H1 (cell line): ENCODE measurements at regions not wholly inside any gene's neighbourhood (a gene's known extent, or its start where the extent isn't known, plus 50 kb on each side); places are given as distances from the start of the nearest gene placed in this dataset.

Experiments
- CTCF ChIA-PET: fragments of 300-600 bp; sonication (Branson Sonifier 250); formaldehyde crosslinking; loops from one replicate; lab custom pipeline; 2021; ENCODE audit not compliant: partially characterized antibody; lab: Charles Lee
- POLR2A ChIA-PET: fragments of 300-600 bp; sonication (Branson Sonifier 250); formaldehyde crosslinking; loops from one replicate; lab custom pipeline; 2021; ENCODE audit warnings: inconsistent platforms; ENCODE audit not compliant: partially characterized antibody; lab: Charles Lee
- DNase-seq, 2 experiments: peaks; one replicate each; pipeline versions ENCODE4 v3.0.0 to v3.0.0-alpha.2; 2010 to 2022; ENCODE audit warnings: low spot score in 2 of 2, low read depth in 1 of 2, mixed read lengths in 1 of 2
- FAIRE-seq: peaks from 2 replicates; lab custom pipeline; 2011; peaks lifted over from hg19 to GRCh38; lab: Jason Lieb, UNC
- H2AFZ ChIP-seq: 2 replicates; pipeline ENCODE4 v1.8.1; 2012; ENCODE audit warnings: low read length, inconsistent platforms
- H2AK5ac ChIP-seq: 2 replicates; pipeline ENCODE4 v1.6.1; 2013; ENCODE audit warnings: low read depth, low read length
- H2BK120ac ChIP-seq: replicated peaks from 2 replicates; pipeline ENCODE3; 2013; ENCODE audit warnings: low read depth, low read length, inconsistent platforms
- H2BK12ac ChIP-seq: 2 replicates; pipeline ENCODE4 v1.6.1; 2013; ENCODE audit warnings: low read depth, low read length
- H2BK15ac ChIP-seq: 2 replicates; pipeline ENCODE4 v1.6.1; 2013; ENCODE audit warnings: low read length
- H2BK20ac ChIP-seq: 2 replicates; pipeline ENCODE4 v1.6.1; 2013; ENCODE audit warnings: low read length
- H2BK5ac ChIP-seq: 2 replicates; pipeline ENCODE4 v1.6.1; 2013; ENCODE audit warnings: low read depth, low read length
- H3K14ac ChIP-seq: 2 replicates; pipeline ENCODE4 v1.6.1; 2013; ENCODE audit warnings: inconsistent platforms; ENCODE audit not compliant: insufficient read length
- H3K18ac ChIP-seq: 2 replicates; pipeline ENCODE4 v1.6.1; 2013; ENCODE audit warnings: low read length; ENCODE audit errors: extremely low read depth
- H3K23ac ChIP-seq: 2 replicates; pipeline ENCODE4 v1.6.1; 2013; ENCODE audit warnings: inconsistent platforms; ENCODE audit not compliant: insufficient read length
- H3K23me2 ChIP-seq: 2 replicates; pipeline ENCODE4 v1.6.1; 2013; ENCODE audit warnings: low read depth, low read length
- H3K27ac ChIP-seq: 2 replicates; pipeline ENCODE4 v1.6.1; 2011; ENCODE audit warnings: low read depth, low read length, inconsistent platforms
- H3K27me3 ChIP-seq, 4 experiments: replicated peaks in 1 of 4; 1 replicate in 1 of 4; 2 replicates in 3 of 4; pipeline versions ENCODE4 v1.6.1 to v1.8.1; 2011 to 2013; ENCODE audit warnings: low read length in 3 of 4, mild to moderate bottlenecking in 3 of 4, inconsistent platforms in 2 of 4, mixed read lengths in 2 of 4, moderate library complexity in 1 of 4; ENCODE audit not compliant: control insufficient read depth in 3 of 4, insufficient read depth in 3 of 4; ENCODE audit errors: extremely low read depth in 1 of 4
- H3K36me3 ChIP-seq, 4 experiments: 2 replicates each; pipeline versions ENCODE4 v1.6.1 to v1.8.1; 2011 to 2013; ENCODE audit warnings: mild to moderate bottlenecking in 4 of 4, low read length in 3 of 4, moderate library complexity in 2 of 4, control low read depth in 1 of 4, inconsistent platforms in 1 of 4; ENCODE audit not compliant: insufficient read depth in 4 of 4, control insufficient read depth in 2 of 4
- H3K4ac ChIP-seq: replicated peaks from 2 replicates; pipeline ENCODE3; 2013; ENCODE audit warnings: low read length, low read depth, mixed read lengths, inconsistent platforms; ENCODE audit not compliant: insufficient read length
- H3K4me1 ChIP-seq, 4 experiments: replicated peaks in 1 of 4; 1 replicate in 1 of 4; 2 replicates in 3 of 4; pipeline versions ENCODE4 v1.6.1 to v1.8.1; 2011 to 2013; ENCODE audit warnings: low read length in 3 of 4, inconsistent platforms in 2 of 4, mixed read lengths in 1 of 4; ENCODE audit not compliant: insufficient read depth in 4 of 4, control insufficient read depth in 3 of 4
- H3K4me2 ChIP-seq, 2 experiments: 2 replicates each; pipeline versions ENCODE4 v1.6.1 to v1.8.1; 2011 to 2013; ENCODE audit warnings: low read depth in 2 of 2, low read length in 2 of 2, control low read depth in 1 of 2, inconsistent platforms in 1 of 2, mild to moderate bottlenecking in 1 of 2; ENCODE audit not compliant: insufficient read depth in 1 of 2
- H3K4me3 ChIP-seq, 4 experiments: fragments of 200-600, 300-600 bp in 1 of 4; sonication (generic), shearing (Covaris generic), sonication (Bioruptor Twin) in 1 of 4; 2 replicates each; pipeline versions ENCODE4 v1.5.1 to v1.8.1; 2011 to 2016; ENCODE audit warnings: low read length in 4 of 4, low read depth in 3 of 4, control low read depth in 2 of 4, inconsistent platforms in 2 of 4, mild to moderate bottlenecking in 2 of 4, mixed read lengths in 1 of 4, moderate library complexity in 1 of 4; ENCODE audit not compliant: insufficient read depth in 2 of 4; ENCODE audit errors: extremely low read depth in 1 of 4
- H3K56ac ChIP-seq: replicated peaks from 2 replicates; pipeline ENCODE3; 2013; ENCODE audit warnings: low read depth, mild to moderate bottlenecking, mixed read lengths, low read length, inconsistent platforms; ENCODE audit not compliant: insufficient read length
- H3K79me1 ChIP-seq: 2 replicates; pipeline ENCODE4 v1.6.1; 2013; ENCODE audit warnings: low read depth, low read length, control low read depth
- H3K79me2 ChIP-seq, 2 experiments: 2 replicates each; pipeline versions ENCODE4 v1.6.1 to v1.8.1; 2012 to 2013; ENCODE audit warnings: low read length in 2 of 2, mild to moderate bottlenecking in 2 of 2, inconsistent platforms in 1 of 2; ENCODE audit not compliant: insufficient read depth in 2 of 2, control insufficient read depth in 1 of 2
- H3K9ac ChIP-seq, 4 experiments: replicated peaks in 1 of 4; 1 replicate in 1 of 4; 2 replicates in 3 of 4; pipeline versions ENCODE4 v1.6.1 to v1.8.1; 2011 to 2013; ENCODE audit warnings: low read depth in 3 of 4, low read length in 3 of 4, control low read depth in 2 of 4, mild to moderate bottlenecking in 2 of 4, moderate library complexity in 2 of 4, inconsistent platforms in 1 of 4; ENCODE audit errors: extremely low read depth in 1 of 4
- H3K9me3 ChIP-seq, 2 experiments: 2 replicates each; pipeline versions ENCODE4 v1.6.1 to v1.8.1; 2012 to 2013; ENCODE audit warnings: mild to moderate bottlenecking in 2 of 2, moderate library complexity in 2 of 2, control low read depth in 1 of 2, inconsistent platforms in 1 of 2, low read depth in 1 of 2, low read length in 1 of 2, mixed read lengths in 1 of 2; ENCODE audit not compliant: insufficient read depth in 2 of 2
- H4K20me1 ChIP-seq, 2 experiments: replicated peaks in 1 of 2; 2 replicates each; pipeline versions ENCODE3 to v1.8.1; 2011 to 2013; ENCODE audit warnings: inconsistent platforms in 2 of 2, low read length in 2 of 2, mild to moderate bottlenecking in 1 of 2; ENCODE audit not compliant: insufficient read depth in 2 of 2, control insufficient read depth in 1 of 2
- H4K5ac ChIP-seq: 2 replicates; pipeline ENCODE4 v1.6.1; 2013; ENCODE audit warnings: low read length, low read depth, mixed read lengths, inconsistent platforms; ENCODE audit not compliant: insufficient read length
- H4K8ac ChIP-seq: 2 replicates; pipeline ENCODE4 v1.8.0; 2013; ENCODE audit warnings: mild to moderate bottlenecking, moderate library complexity, low read length, inconsistent platforms; ENCODE audit not compliant: insufficient read depth; ENCODE audit errors: extremely low read depth
- H4K91ac ChIP-seq: replicated peaks from 2 replicates; pipeline ENCODE3; 2013; ENCODE audit warnings: low read length, mixed read lengths, inconsistent platforms; ENCODE audit not compliant: insufficient read length
- BCL11A ChIP-seq, 2 experiments: IDR thresholded peaks; one replicate each; pipeline ENCODE4 v1.6.1; 2011; ENCODE audit warnings: low read depth in 2 of 2, low read length in 2 of 2, mild to moderate bottlenecking in 2 of 2
- CBX8 ChIP-seq: fragments of 300-800, 300-1000 bp; sonication (generic); IDR thresholded peaks from 2 replicates; pipeline ENCODE4 v1.7.1; 2016; ENCODE audit warnings: low read depth, low read length, borderline replicate concordance
- CHD2 ChIP-seq: IDR thresholded peaks from 2 replicates; pipeline ENCODE4 v1.6.1; 2012; ENCODE audit warnings: low read length, improper control_type of control experiment
- CTCF ChIP-seq, 3 experiments: IDR thresholded peaks; 1 replicate in 2 of 3; 2 replicates in 1 of 3; pipeline versions ENCODE4 v1.5.1 to v1.6.1; 2011; ENCODE audit warnings: low read length in 3 of 3, mild to moderate bottlenecking in 3 of 3, inconsistent platforms in 2 of 3, low read depth in 1 of 3, moderate library complexity in 1 of 3; ENCODE audit not compliant: insufficient read depth in 1 of 3; ENCODE audit errors: control extremely low read depth in 1 of 3
- MAFK ChIP-seq: IDR thresholded peaks from 2 replicates; pipeline ENCODE4 v1.6.1; 2012; ENCODE audit warnings: low read depth, mild to moderate bottlenecking, improper control_type of control experiment, low read length
- NRF1 ChIP-seq: IDR thresholded peaks from 2 replicates; pipeline ENCODE4 v1.6.1; 2011; ENCODE audit warnings: mild to moderate bottlenecking, low read depth, low read length, improper control_type of control experiment
- POLR2AphosphoS5 ChIP-seq: IDR thresholded peaks from 2 replicates; pipeline ENCODE4 v1.6.1; 2011; ENCODE audit warnings: low read depth, low read length
- SAP30 ChIP-seq: fragments of 300-600 bp; sonication (generic); IDR thresholded peaks from 2 replicates; pipeline ENCODE4 v1.7.1; 2012; ENCODE audit warnings: low read length, moderate library complexity, mild to moderate bottlenecking, inconsistent platforms; ENCODE audit not compliant: insufficient read depth, insufficient replicate concordance
- SP4 ChIP-seq: IDR thresholded peaks from 2 replicates; pipeline ENCODE4 v1.6.1; 2012; ENCODE audit warnings: low read length, inconsistent platforms
- SUZ12 ChIP-seq: fragments of 200-600 bp; sonication (generic); IDR thresholded peaks from 2 replicates; pipeline ENCODE4 v1.6.1; 2012; ENCODE audit warnings: mild to moderate bottlenecking, inconsistent platforms, low read length, moderate library complexity, mixed read lengths
- TAF1 ChIP-seq: IDR thresholded peaks from 2 replicates; pipeline ENCODE4 v1.6.1; 2011; ENCODE audit warnings: mild to moderate bottlenecking, low read depth, low read length
- TBP ChIP-seq: IDR thresholded peaks from 2 replicates; pipeline ENCODE4 v1.6.1; 2011; ENCODE audit warnings: low read depth, low read length, improper control_type of control experiment
- ZNF274 ChIP-seq: IDR thresholded peaks from 2 replicates; pipeline ENCODE4 v1.7.0; 2012; ENCODE audit warnings: low read length, borderline replicate concordance; ENCODE audit errors: extremely low read depth
- WGBS, 2 experiments: shearing (Covaris generic) in 1 of 2; methylation state at CpG; one replicate each; pipeline versions ENCODE4 v1.1.6 to v1.1.7; 2013 to 2015; ENCODE audit warnings: low lambda C conversion rate in 2 of 2, mixed read lengths in 2 of 2, inconsistent platforms in 1 of 2, low coverage in 1 of 2, missing lambda C conversion rate in 1 of 2; ENCODE audit not compliant: insufficient replicate concordance in 2 of 2, insufficient coverage in 1 of 2, insufficient read length in 1 of 2; ENCODE audit errors: extremely low coverage in 1 of 2, missing lambda C conversion rate in 1 of 2; 5-methylcytosine and 5-hydroxymethylcytosine counted together

GRCh38 chr3:159841766-159842165 is 146.9 kb upstream of the IL12A start:
- H3K18ac ChIP-seq: no peak overlapping the region
- WGBS, 2 experiments: 88% methylated on average over 1 of the region's 1 CpG; no CpG with 5 or more reads in 1 of the 2 experiments
- H3K9me3 ChIP-seq: no peaks in the 10 kb centered on the region
- no peaks in the 10 kb centered on the region; the same call in 1 of the 2 replicates for H3K79me1 ChIP-seq
- H3K79me2 ChIP-seq: peaks cover 0 to 46% of the 10 kb centered on the region in 2 experiments; a peak in 3 of 4 replicates
- no peaks in the 10 kb centered on the region for H3K27me3 ChIP-seq
- no peak overlapping the region for H2BK12ac ChIP-seq
- no peak overlapping the region for H3K23ac ChIP-seq
- DNase-seq (no peak), FAIRE-seq (no peak)
- H3K36me3 ChIP-seq: no peaks in the 10 kb centered on the region
- peaks cover 0 to 8% (median 0%) of the 10 kb centered on the region in 4 experiments; a peak in 1 of 7 replicates for H3K4me1 ChIP-seq
- H2BK15ac ChIP-seq: no peak overlapping the region
- H4K5ac ChIP-seq: no peak overlapping the region
- H3K9ac ChIP-seq: no peak overlapping the region
- H2AK5ac ChIP-seq: no peak overlapping the region
- H2BK120ac ChIP-seq: no peak overlapping the region
- no peak overlapping the region for H4K8ac ChIP-seq
- peaks cover 5% of the 10 kb centered on the region for H3K23me2 ChIP-seq
- H4K91ac ChIP-seq: no peak overlapping the region
- no peak overlapping the region for H3K27ac ChIP-seq
- CTCF ChIA-PET: interaction anchor here (0.6 to 4.2 kb wide), 4 partner anchors 9 to 43 kb away, joined by 3 to 9 read pairs (median 4); no protein-coding TSS in a partner anchor
- H2BK20ac ChIP-seq: no peak overlapping the region
- H3K56ac ChIP-seq: no peak overlapping the region
- no peak overlapping the region for H3K14ac ChIP-seq
- no peak overlapping the region for H3K4me3 ChIP-seq
- no peak overlapping the region for H3K4ac ChIP-seq
- H2BK5ac ChIP-seq: no peak overlapping the region
- H2AFZ ChIP-seq: no peak overlapping the region
- no peak overlapping the region for H3K4me2 ChIP-seq
- H4K20me1 ChIP-seq: no peaks in the 10 kb centered on the region
- POLR2A ChIA-PET: no interaction called here
- no peak for TF ChIP-seq CBX8
- no peak for TF ChIP-seq NRF1
- no peak for TF ChIP-seq CHD2
- TF ChIP-seq POLR2AphosphoS5: no peak
- no peak for TF ChIP-seq CTCF (IDR thresholded peaks at IDR 0.05; ENCODE audit: control extremely low read depth in 1 of 3, insufficient read depth in 1 of 3, low read depth in 1 of 3, low read length in 3 of 3)
- TF ChIP-seq SAP30: no peak
- no peak for TF ChIP-seq BCL11A (IDR thresholded peaks at IDR 0.05; ENCODE audit: low read depth in 2 of 2, low read length in 2 of 2)
- no peak for TF ChIP-seq SP4
- no peak for TF ChIP-seq TAF1
- no peak for TF ChIP-seq TBP
- TF ChIP-seq ZNF274: no peak
- TF ChIP-seq MAFK: no peak
- TF ChIP-seq SUZ12: no peak
